Liver (tissue), 3 donors: ENCODE measurements at regions not wholly inside any gene's neighbourhood (a gene's known extent, or its start where the extent isn't known, plus 50 kb on each side); places are given as distances from the start of the nearest gene placed in this dataset.

Experiments
- CTCF ChIP-seq: fragments of 150-350 bp; IDR thresholded peaks from 2 replicates; pipeline ENCODE4 v1.5.1; 2017; ENCODE audit warnings: improper control_type of control experiment, low read depth, low read length; ENCODE audit not compliant: missing input control
- MAX ChIP-seq: IDR thresholded peaks from 2 replicates; pipeline ENCODE4 v1.6.1; 2016; ENCODE audit warnings: antibody characterized with exemption
- RXRA ChIP-seq, 2 donors: IDR thresholded peaks; 2 replicates each; pipeline ENCODE4 v1.6.1; 2017 to 2018; ENCODE audit warnings: antibody characterized with exemption in 2 of 2, mild to moderate bottlenecking in 1 of 2
- TAF1 ChIP-seq: conservative IDR thresholded peaks from 2 replicates; pipeline ENCODE4 v1.6.1; 2016; ENCODE audit warnings: antibody characterized with exemption, mild to moderate bottlenecking
- ZBTB33 ChIP-seq: IDR thresholded peaks from 2 replicates; pipeline ENCODE4 v1.6.1; 2016; ENCODE audit warnings: antibody characterized with exemption
- TF ChIP-seq, protein P1 (sequence below): IDR thresholded peaks from 2 replicates; pipeline ENCODE4 v1.6.1; 2016; ENCODE audit warnings: antibody characterized with exemption
- donor health status: healthy.
- donor health status: healthy.

GRCh38 chr10:21257191-21257590 lies 268.3 kb downstream of the SKIDA1 start:
- TF ChIP-seq, protein P1, sequence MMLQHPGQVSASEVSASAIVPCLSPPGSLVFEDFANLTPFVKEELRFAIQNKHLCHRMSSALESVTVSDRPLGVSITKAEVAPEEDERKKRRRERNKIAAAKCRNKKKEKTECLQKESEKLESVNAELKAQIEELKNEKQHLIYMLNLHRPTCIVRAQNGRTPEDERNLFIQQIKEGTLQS: no peak
- TF ChIP-seq CTCF (no peak), TAF1 (no peak), MAX (no peak), RXRA (IDR thresholded peaks at IDR 0.05) (no peak), ZBTB33 (no peak)
